GM10266 (cell line): ENCODE measurements at regions not wholly inside any gene's neighbourhood (a gene's known extent, or its start where the extent isn't known, plus 50 kb on each side); places are given as distances from the start of the nearest gene placed in this dataset.

Source experiments
- DNase-seq: peaks from one replicate; pipeline ENCODE4 v3.0.0; 2012; ENCODE audit errors: extremely low spot score
- CTCF ChIP-seq: IDR thresholded peaks from 2 replicates; pipeline ENCODE4 v1.5.1; 2012; ENCODE audit warnings: mild to moderate bottlenecking, low read depth; ENCODE audit not compliant: control insufficient read depth, insufficient read depth; ENCODE audit errors: missing control alignments

GRCh38 chr9:1366276-1366675 is 316.1 kb downstream of the DMRT2 start:
- no peak for TF ChIP-seq CTCF
- no peak for DNase-seq

- no peak for TF ChIP-seq CTCF
These were observed 319.1 kb downstream of the DMRT2 start for GRCh38 chr9:1369297-1369696.

GRCh38 chr9:1373445-1373844 is 323.3 kb downstream of the DMRT2 start:
- no peak for TF ChIP-seq CTCF
- DNase-seq, result no peak

More at GRCh38 chr9:1369297-1369696, 319.1 kb downstream of the DMRT2 start:
- no peak for DNase-seq

GRCh38 chr9:1383899-1384455 is 333.8 kb downstream of the DMRT2 start:
- DNase-seq, result no peak
- TF ChIP-seq CTCF, result no peak

GRCh38 chr9:1384816-1385215 is 334.7 kb downstream of the DMRT2 start:
- DNase-seq, result no peak
- TF ChIP-seq CTCF, result no peak

GRCh38 chr9:1386420-1386819 is 336.3 kb downstream of the DMRT2 start:
- no peak for DNase-seq
- no peak for TF ChIP-seq CTCF

- no peak for TF ChIP-seq CTCF
- no peak for DNase-seq
These were observed 338.1 kb downstream of the DMRT2 start for GRCh38 chr9:1388216-1388615.
